Keratinocyte (primary cell): ENCODE measurements at regions not wholly inside any gene's neighbourhood (a gene's known extent, or its start where the extent isn't known, plus 50 kb on each side); places are given as distances from the start of the nearest gene placed in this dataset.

Source experiments
- DNase-seq: peaks from one replicate; pipeline ENCODE4 v3.0.0-alpha.2; 2011; ENCODE audit warnings: low read depth, missing footprints, low spot score
- FAIRE-seq: peaks from 2 replicates; lab custom pipeline; 2011; peaks lifted over from hg19 to GRCh38; lab: Jason Lieb, UNC
- H2AFZ ChIP-seq: 2 replicates; pipeline ENCODE4 v1.6.0; 2012; ENCODE audit warnings: low read length, control low read depth, inconsistent platforms; ENCODE audit not compliant: control insufficient read depth
- H3K27ac ChIP-seq: 2 replicates; pipeline ENCODE4 v1.5.1; 2011; ENCODE audit warnings: low read length; ENCODE audit not compliant: control insufficient read depth, insufficient read depth
- H3K27me3 ChIP-seq: 3 replicates; pipeline ENCODE4 v1.6.0; 2011; ENCODE audit warnings: low read length; ENCODE audit not compliant: control insufficient read depth, insufficient read depth; ENCODE audit errors: extremely low read depth
- H3K36me3 ChIP-seq, 2 experiments: 2 replicates in 1 of 2; 3 replicates in 1 of 2; pipeline ENCODE4 v1.5.1; 2011; ENCODE audit warnings: low read length in 2 of 2, mild to moderate bottlenecking in 1 of 2; ENCODE audit not compliant: control insufficient read depth in 2 of 2, insufficient read depth in 2 of 2; ENCODE audit errors: extremely low read depth in 1 of 2
- H3K4me1 ChIP-seq: 3 replicates; pipeline ENCODE4 v1.5.1; 2011; ENCODE audit warnings: low read length; ENCODE audit not compliant: control insufficient read depth, insufficient read depth; ENCODE audit errors: extremely low read depth
- H3K4me2 ChIP-seq: 3 replicates; pipeline ENCODE4 v1.6.0; 2011; ENCODE audit warnings: low read depth, low read length; ENCODE audit not compliant: control insufficient read depth, insufficient read depth; ENCODE audit errors: extremely low read depth
- H3K4me3 ChIP-seq, 3 experiments: fragments of 200-600 bp in 1 of 3; sonication (generic) in 1 of 3; 2 replicates in 2 of 3; 3 replicates in 1 of 3; pipeline ENCODE4 v1.5.1; 2011 to 2016; ENCODE audit warnings: low read length in 3 of 3, mild to moderate bottlenecking in 3 of 3, control low read depth in 2 of 3, inconsistent platforms in 1 of 3, low read depth in 1 of 3, mixed read lengths in 1 of 3, mixed run types in 1 of 3, moderate library complexity in 1 of 3; ENCODE audit not compliant: control insufficient read depth in 2 of 3, insufficient read depth in 2 of 3; ENCODE audit errors: extremely low read depth in 1 of 3
- H3K79me2 ChIP-seq: 2 replicates; pipeline ENCODE4 v1.6.0; 2012; ENCODE audit warnings: low read length; ENCODE audit not compliant: control insufficient read depth, insufficient read depth
- H3K9ac ChIP-seq: 3 replicates; pipeline ENCODE4 v1.6.0; 2011; ENCODE audit warnings: low read length; ENCODE audit not compliant: control insufficient read depth, insufficient read depth; ENCODE audit errors: extremely low read depth
- H3K9me1 ChIP-seq: 3 replicates; pipeline ENCODE4 v1.6.0; 2011; ENCODE audit warnings: low read length; ENCODE audit not compliant: control insufficient read depth, insufficient read depth; ENCODE audit errors: extremely low read depth
- H3K9me3 ChIP-seq: 2 replicates; pipeline ENCODE4 v1.5.1; 2012; ENCODE audit warnings: low read depth, low read length; ENCODE audit not compliant: control insufficient read depth
- H4K20me1 ChIP-seq: 3 replicates; pipeline ENCODE4 v1.6.0; 2011; ENCODE audit warnings: low read length; ENCODE audit not compliant: control insufficient read depth, insufficient read depth; ENCODE audit errors: extremely low read depth
- CTCF ChIP-seq, 3 experiments: IDR thresholded peaks in 1 of 3; conservative IDR thresholded peaks in 1 of 3; optimal IDR thresholded peaks in 1 of 3; 2 replicates in 2 of 3; 3 replicates in 1 of 3; pipeline versions ENCODE3 to v1.5.1; 2011; ENCODE audit warnings: low read length in 3 of 3, mild to moderate bottlenecking in 3 of 3, moderate library complexity in 2 of 3, control low read depth in 1 of 3, inconsistent platforms in 1 of 3; ENCODE audit not compliant: insufficient read depth in 2 of 3; ENCODE audit errors: extremely low read depth in 1 of 3
- EZH2 ChIP-seq: IDR thresholded peaks from one replicate; pipeline ENCODE4 v1.6.1; 2012; ENCODE audit warnings: inconsistent platforms, mild to moderate bottlenecking, low read length, moderate library complexity
- dilution Hi-C: fragments of 300-500 bp; cut with MboI; formaldehyde crosslinking; loops from one replicate; pipeline ENCODE4 v1.7.0; 2020; ENCODE audit warnings: low sequenced_read_pairs; ENCODE audit not compliant: extremely low pct_ligation_motif_present

GRCh38 chrX:65203545-65203944 is 227.3 kb upstream of the ZC4H2 start:
- H3K4me1 ChIP-seq: no peaks in the 10 kb centered on the region
- no peaks in the 10 kb centered on the region for H3K79me2 ChIP-seq
- H3K27ac ChIP-seq: no peak overlapping the region
- H3K9me1 ChIP-seq: no peaks in the 10 kb centered on the region
- H2AFZ ChIP-seq: no peak overlapping the region
- H3K4me2 ChIP-seq: no peak overlapping the region
- dilution Hi-C loops: no loop called here
- no peaks in the 10 kb centered on the region for H3K27me3 ChIP-seq
- FAIRE-seq (no peak), DNase-seq (no peak)
- peaks cover 2% of the 10 kb centered on the region for H3K9me3 ChIP-seq
- TF ChIP-seq CTCF (optimal IDR thresholded peaks at IDR 0.05 in 1 of 3, IDR thresholded peaks at IDR 0.05 in 1 of 3, conservative IDR thresholded peaks at IDR 0.05 in 1 of 3; ENCODE audit: extremely low read depth in 1 of 3, insufficient read depth in 2 of 3, low read length in 3 of 3): no peak
- no peak for TF ChIP-seq EZH2
- no peaks in the 10 kb centered on the region for H3K36me3 ChIP-seq
- H3K9ac ChIP-seq: no peak overlapping the region
- no peaks in the 10 kb centered on the region for H4K20me1 ChIP-seq
- H3K4me3 ChIP-seq: no peak overlapping the region

GRCh38 chrX:65196758-65197360 is 220.6 kb upstream of the ZC4H2 start:
- no peaks in the 10 kb centered on the region for H3K9me1 ChIP-seq
- no peaks in the 10 kb centered on the region for H3K4me1 ChIP-seq
- TF ChIP-seq EZH2 (no peak), CTCF (optimal IDR thresholded peaks at IDR 0.05 in 1 of 3, IDR thresholded peaks at IDR 0.05 in 1 of 3, conservative IDR thresholded peaks at IDR 0.05 in 1 of 3; ENCODE audit: extremely low read depth in 1 of 3, insufficient read depth in 2 of 3, low read length in 3 of 3) (peak in 1 of 3 experiments; percentile 35)
- H4K20me1 ChIP-seq: no peaks in the 10 kb centered on the region
- H2AFZ ChIP-seq: no peak overlapping the region
- FAIRE-seq (no peak), DNase-seq (no peak)
- no peaks in the 10 kb centered on the region for H3K36me3 ChIP-seq
- no peaks in the 10 kb centered on the region for H3K9me3 ChIP-seq
- no peak overlapping the region for H3K4me2 ChIP-seq
- dilution Hi-C loops: no loop called here
- no peak overlapping the region for H3K4me3 ChIP-seq
- H3K27me3 ChIP-seq: no peaks in the 10 kb centered on the region
- no peak overlapping the region for H3K9ac ChIP-seq
- no peak overlapping the region for H3K27ac ChIP-seq
- H3K79me2 ChIP-seq: no peaks in the 10 kb centered on the region
